ENCODE measurements at regions not wholly inside any gene's neighbourhood (a gene's known extent, or its start where the extent isn't known, plus 50 kb on each side); places are given as distances from the start of the nearest gene placed in this dataset.
A peak's percentile ranks its signal among the peaks of the same experiment; 100 is the strongest.

GRCh38 chrX:125205133-125205917 lies 114.3 kb upstream of the TEX13C start:
- TF ChIP-seq POLR2A (IDR thresholded peaks at IDR 0.05) (no peak), CTCF (IDR thresholded peaks at IDR 0.05) (peak; percentile 30 to 43 (median 37))

Data from right lobe of liver (tissue), 4 donors.